Natural killer cell treated with Interleukin-12 subunit alpha and Interleukin-12 subunit beta and Interleukin-15 and Interleukin-18, amount 100 ng/mL, for 72 hours (primary cell): ENCODE measurements at regions not wholly inside any gene's neighbourhood (a gene's known extent, or its start where the extent isn't known, plus 50 kb on each side); places are given as distances from the start of the nearest gene placed in this dataset.

Experiments used
- ATAC-seq, 2 donors: fragments of 150-1000 bp; cut with Tn5 transposase in 1 of 2; sonication (Bioruptor Pico), chemical (Tn5 transposase) in 1 of 2; 2 replicates each; pipeline ENCODE4 v1.10.0; 2021
- DNase-seq: peaks from one replicate; pipeline ENCODE4 v3.0.0; 2022; ENCODE audit warnings: low spot score
- H3K27ac Mint-ChIP-seq, 2 donors: 1 replicate in 1 of 2; 2 replicates in 1 of 2; pipeline ENCODE4 v1.8.0; 2022; ENCODE audit warnings: mixed read lengths in 2 of 2, mild to moderate bottlenecking in 1 of 2, moderate library complexity in 1 of 2
- H3K27me3 Mint-ChIP-seq, 2 donors: 1 replicate in 1 of 2; 2 replicates in 1 of 2; pipeline ENCODE4 v1.8.0; 2022; ENCODE audit warnings: mixed read lengths in 2 of 2
- H3K36me3 Mint-ChIP-seq: one replicate; pipeline ENCODE4 v1.8.0; 2022; ENCODE audit warnings: mixed read lengths
- H3K4me1 Mint-ChIP-seq, 2 donors: 1 replicate in 1 of 2; 2 replicates in 1 of 2; pipeline ENCODE4 v1.8.0; 2022; ENCODE audit warnings: low read depth in 2 of 2, mixed read lengths in 2 of 2, mild to moderate bottlenecking in 1 of 2
- H3K4me3 Mint-ChIP-seq: one replicate; pipeline ENCODE4 v1.8.0; 2022; ENCODE audit warnings: mixed read lengths
- H3K9me3 Mint-ChIP-seq: 2 replicates; pipeline ENCODE4 v1.8.0; 2022; ENCODE audit warnings: mixed read lengths

DNA sequence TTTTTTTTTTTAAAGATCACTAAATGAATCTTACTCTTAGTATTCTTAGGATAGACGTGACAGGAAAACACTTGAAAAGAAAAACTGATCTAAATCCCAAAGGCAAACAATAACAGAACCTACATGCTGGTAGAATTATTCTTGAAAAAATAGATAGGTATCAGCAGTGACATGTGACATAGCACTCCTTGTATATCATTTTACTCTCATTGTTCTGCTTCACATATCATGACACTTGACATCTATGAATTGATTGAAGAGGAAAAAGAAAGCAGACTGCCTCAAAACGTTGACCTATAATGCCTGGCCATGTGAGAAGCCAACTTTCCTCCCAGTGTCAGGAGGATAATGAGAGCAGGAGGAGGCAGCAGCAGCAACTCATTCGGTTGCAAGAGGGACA lies 555.2 kb downstream of the GABRG1 start:
- Mint-ChIP-seq H3K36me3 (no peaks in the 10 kb centered on the region), H3K9me3 (peaks cover 3% of the 10 kb centered on the region), H3K27ac (no peak overlapping the region), H3K4me3 (no peak overlapping the region), H3K27me3 (no peaks in the 10 kb centered on the region), H3K4me1 (no peaks in the 10 kb centered on the region)
- DNase-seq (no peak), ATAC-seq (no peak)

DNA sequence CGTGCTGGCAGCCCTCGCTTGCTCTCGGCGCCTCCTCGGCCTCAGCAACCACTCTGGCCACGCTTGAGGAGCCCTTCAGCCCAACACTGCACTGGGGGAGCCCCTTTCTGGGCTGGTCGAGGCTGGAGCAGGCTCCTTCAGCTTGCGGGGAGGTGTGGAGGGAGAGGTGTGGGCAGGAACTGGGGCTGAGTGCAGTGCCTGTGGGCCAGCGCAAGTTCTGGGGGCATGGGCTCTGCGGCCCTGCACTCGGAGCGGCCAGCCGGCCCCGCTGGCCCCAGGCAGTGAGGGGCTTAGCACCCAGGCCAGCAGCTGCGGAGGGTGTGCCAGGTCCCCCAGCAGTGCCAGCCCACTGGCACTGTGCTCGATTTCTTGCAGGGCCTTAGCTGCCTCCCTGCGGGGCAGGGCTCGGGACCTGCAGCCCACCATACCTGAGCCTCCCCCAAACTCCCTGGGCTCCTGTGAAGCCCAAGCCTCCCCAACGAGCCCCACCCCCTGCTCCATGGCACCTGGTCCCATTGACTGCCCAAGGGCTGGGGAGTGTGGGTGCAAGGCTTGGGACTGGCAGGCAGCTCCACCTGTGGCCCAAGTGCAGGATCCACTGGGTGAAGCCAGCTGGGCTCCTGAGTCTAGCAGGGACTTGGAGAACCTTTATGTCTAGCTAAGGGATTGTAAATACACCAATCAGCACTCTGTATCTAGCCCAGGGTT lies 556.8 kb downstream of the GABRG1 start:
- Mint-ChIP-seq H3K9me3 (peaks cover 3% of the 10 kb centered on the region), H3K27me3 (no peaks in the 10 kb centered on the region), H3K4me3 (no peak overlapping the region), H3K4me1 (no peaks in the 10 kb centered on the region), H3K27ac (no peak overlapping the region), H3K36me3 (no peaks in the 10 kb centered on the region)
- ATAC-seq = no peak
- DNase-seq = no peak

DNA sequence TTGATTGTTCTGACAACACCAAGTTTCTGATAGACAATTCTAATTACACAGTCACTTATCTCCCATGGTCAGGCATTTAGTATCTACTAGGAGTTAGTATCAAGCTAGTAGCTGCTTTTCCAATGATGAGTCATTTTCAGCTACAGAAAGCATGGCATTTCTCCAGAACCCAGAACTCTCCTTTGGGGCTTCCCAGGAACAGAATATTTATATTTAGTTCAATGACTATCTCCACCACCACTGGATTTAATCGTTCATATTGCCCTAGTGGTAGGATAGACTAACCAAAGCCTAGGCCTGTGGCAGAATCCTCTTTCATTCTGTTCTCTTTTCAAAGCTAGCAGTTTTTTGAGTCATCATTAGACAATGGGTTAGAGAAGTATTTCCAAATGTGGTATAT lies 569.4 kb downstream of the GABRG1 start:
- H3K27me3 Mint-ChIP-seq = no peaks in the 10 kb centered on the region
- DNase-seq (no peak), ATAC-seq (no peak)
- no peaks in the 10 kb centered on the region for H3K4me1 Mint-ChIP-seq
- H3K36me3 Mint-ChIP-seq = no peaks in the 10 kb centered on the region
- H3K4me3 Mint-ChIP-seq = no peak overlapping the region
- H3K9me3 Mint-ChIP-seq = peaks cover 12% of the 10 kb centered on the region
- H3K27ac Mint-ChIP-seq = no peak overlapping the region

DNA sequence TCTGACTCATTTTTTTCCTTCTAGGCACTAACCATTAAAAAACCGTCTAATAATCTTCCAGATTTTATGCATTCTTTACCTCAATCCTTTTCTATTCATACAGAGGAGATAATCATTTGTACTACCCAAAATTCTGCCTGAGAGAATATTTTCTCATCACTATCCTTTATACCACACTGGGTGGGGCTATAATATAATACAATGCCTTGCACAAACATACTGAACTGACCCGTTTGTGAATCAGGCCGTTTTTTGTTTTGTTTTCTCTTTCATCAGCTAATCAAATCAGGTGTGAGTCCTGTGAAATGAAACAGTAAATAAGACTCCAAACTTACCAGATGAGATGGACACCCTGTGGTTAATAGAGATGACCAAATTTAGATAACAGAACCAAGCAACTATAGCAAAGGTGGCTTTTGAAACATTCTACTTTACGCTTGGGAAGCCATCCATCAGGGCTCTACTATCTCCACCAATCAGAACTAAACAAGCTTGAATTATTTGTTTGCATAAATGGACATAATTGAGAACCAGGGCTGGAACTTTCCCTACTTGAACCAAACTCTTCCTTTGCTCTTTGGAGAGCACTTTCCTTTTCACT lies 573.0 kb downstream of the GABRG1 start:
- DNase-seq = no peak
- Mint-ChIP-seq H3K4me1 (no peaks in the 10 kb centered on the region), H3K36me3 (no peaks in the 10 kb centered on the region), H3K4me3 (no peak overlapping the region), H3K27ac (no peak overlapping the region), H3K27me3 (no peaks in the 10 kb centered on the region), H3K9me3 (peaks cover 9% of the 10 kb centered on the region)
- no peak for ATAC-seq

DNA sequence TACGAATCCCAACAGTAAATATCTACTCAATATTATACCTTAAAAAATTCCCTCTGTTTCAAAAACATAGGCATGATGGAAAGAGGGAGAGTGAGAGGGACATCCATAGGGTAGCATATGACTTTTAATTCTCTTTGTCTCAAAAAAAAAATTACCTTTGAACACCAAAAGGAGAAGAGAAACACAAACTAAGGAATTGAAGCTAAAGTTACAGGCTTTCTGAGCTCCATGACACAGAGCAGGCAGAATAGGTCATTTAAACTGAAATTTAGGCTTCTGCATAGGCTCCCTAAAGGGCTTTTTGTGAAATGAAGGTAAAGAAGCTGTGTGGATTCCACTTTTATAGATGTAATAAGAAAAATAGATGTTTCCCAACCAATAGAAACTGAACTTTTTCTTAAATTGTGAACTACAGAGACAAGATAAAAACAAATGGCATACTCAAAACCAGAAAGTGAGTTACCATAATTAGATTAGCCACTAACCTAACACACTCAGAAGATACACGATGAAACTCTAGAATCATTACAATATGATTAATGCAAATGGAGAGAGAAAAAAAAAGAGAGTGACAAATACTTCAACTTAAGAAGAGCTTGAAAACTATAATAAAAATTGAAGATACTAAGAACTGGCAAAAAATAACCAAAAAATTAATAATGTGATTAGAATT lies 584.6 kb downstream of the GABRG1 start:
- Mint-ChIP-seq H3K27ac (no peak overlapping the region), H3K36me3 (peaks cover 5% of the 10 kb centered on the region)

DNA sequence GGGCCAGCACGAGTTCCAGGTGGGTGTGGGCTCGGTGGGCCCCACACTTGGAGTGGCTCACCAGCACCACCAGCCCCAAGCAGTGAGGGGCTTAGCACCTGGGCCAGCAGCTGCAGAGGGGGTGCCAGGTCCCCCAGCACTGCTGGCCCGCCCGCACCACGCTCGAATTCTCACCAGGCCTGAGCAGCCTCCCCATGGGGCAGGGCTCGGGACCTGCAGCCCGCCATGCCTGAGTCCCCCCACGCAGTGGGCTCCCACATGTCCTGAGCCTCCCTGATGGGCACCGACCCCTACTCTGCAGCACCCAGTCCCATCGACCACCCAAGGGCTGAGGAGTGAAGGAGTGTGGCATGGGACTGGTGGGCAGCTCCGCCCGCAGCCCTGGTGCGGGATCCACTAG lies 593.4 kb downstream of the GABRG1 start:
- Mint-ChIP-seq H3K9me3 (peaks cover 6% of the 10 kb centered on the region), H3K36me3 (peaks cover 5% of the 10 kb centered on the region), H3K27me3 (no peaks in the 10 kb centered on the region), H3K4me1 (no peaks in the 10 kb centered on the region), H3K4me3 (no peak overlapping the region), H3K27ac (no peak overlapping the region)
- ATAC-seq = no peak
- no peak for DNase-seq

More for the DNA sequence above, 584.6 kb downstream of the GABRG1 start:
- Mint-ChIP-seq H3K9me3 (peaks cover 23% of the 10 kb centered on the region), H3K4me3 (no peak overlapping the region), H3K27me3 (no peaks in the 10 kb centered on the region), H3K4me1 (no peaks in the 10 kb centered on the region)
- ATAC-seq (no peak), DNase-seq (no peak)

DNA sequence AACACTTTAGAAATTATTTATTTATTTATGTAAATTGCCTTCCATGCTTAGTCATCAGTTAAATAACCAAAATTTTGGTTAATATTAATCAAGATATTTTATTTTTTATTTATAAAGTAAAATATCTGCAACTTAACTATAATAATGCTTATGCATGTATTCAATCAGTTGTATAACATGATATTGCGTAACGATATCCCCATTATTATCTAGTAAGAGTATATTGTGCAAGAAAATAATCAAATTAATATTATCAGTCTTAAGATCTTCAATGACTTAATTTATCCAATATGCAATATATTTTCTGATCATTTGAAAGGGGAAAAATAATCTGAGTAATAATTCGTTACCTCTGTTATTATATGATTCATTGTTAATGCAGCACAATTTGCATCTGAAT lies 596.7 kb downstream of the GABRG1 start:
- H3K4me3 Mint-ChIP-seq = no peak overlapping the region

DNA sequence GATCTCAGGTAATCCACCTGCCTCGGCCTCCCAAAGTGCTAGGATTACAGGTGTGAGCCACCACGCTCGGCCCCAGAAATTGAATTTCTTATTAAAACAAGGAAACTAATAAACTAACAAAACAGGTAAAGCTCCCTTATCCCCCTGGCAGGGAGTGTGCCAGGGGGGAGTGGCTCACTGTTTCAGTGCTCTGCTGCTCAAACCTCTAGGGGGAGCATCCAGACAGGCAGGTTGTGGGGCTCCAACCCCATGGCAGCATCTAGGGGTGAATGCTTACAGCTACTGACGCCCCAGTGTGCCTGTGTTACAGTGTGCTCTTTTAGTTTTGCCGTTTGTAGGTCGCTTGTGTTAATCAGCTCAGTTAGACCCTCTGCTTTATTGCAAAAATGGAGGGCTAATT lies 605.0 kb downstream of the GABRG1 start:
- DNase-seq = no peak
- Mint-ChIP-seq H3K4me1 (no peaks in the 10 kb centered on the region), H3K36me3 (peaks cover 7% of the 10 kb centered on the region), H3K27me3 (no peaks in the 10 kb centered on the region), H3K9me3 (peaks cover 8% of the 10 kb centered on the region), H3K27ac (no peak overlapping the region), H3K4me3 (no peak overlapping the region)
- no peak for ATAC-seq

More for the DNA sequence above, 596.7 kb downstream of the GABRG1 start:
- H3K4me1 Mint-ChIP-seq = no peaks in the 10 kb centered on the region
- ATAC-seq (no peak), DNase-seq (no peak)
- peaks cover 5% of the 10 kb centered on the region for H3K36me3 Mint-ChIP-seq
- peaks cover 4% of the 10 kb centered on the region for H3K9me3 Mint-ChIP-seq
- H3K27me3 Mint-ChIP-seq = no peaks in the 10 kb centered on the region
- no peak overlapping the region for H3K27ac Mint-ChIP-seq

DNA sequence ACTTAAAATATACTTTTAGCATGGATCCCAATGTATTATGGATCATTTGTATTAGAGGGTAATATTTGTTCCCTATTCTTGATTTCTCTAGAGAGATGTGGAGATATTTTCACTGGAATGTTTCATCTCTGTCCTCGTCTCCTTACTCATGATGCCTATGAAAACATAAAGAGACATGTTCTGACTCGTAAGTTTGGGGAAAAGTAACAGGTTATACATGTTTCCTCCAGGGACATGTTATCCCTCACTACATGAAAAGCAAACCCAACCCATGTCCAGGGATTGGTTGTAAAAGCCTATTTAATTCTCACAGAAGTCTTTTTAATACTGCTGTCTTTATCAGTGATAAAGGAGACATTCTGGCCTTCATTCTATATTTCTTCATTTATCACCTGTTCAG lies 621.4 kb downstream of the GABRG1 start:
- DNase-seq (no peak), ATAC-seq (no peak)
- no peaks in the 10 kb centered on the region for H3K27me3 Mint-ChIP-seq
- peaks cover 6% of the 10 kb centered on the region for H3K9me3 Mint-ChIP-seq
- H3K27ac Mint-ChIP-seq = no peak overlapping the region
- H3K4me3 Mint-ChIP-seq = no peak overlapping the region
- H3K4me1 Mint-ChIP-seq = no peaks in the 10 kb centered on the region
- no peaks in the 10 kb centered on the region for H3K36me3 Mint-ChIP-seq

DNA sequence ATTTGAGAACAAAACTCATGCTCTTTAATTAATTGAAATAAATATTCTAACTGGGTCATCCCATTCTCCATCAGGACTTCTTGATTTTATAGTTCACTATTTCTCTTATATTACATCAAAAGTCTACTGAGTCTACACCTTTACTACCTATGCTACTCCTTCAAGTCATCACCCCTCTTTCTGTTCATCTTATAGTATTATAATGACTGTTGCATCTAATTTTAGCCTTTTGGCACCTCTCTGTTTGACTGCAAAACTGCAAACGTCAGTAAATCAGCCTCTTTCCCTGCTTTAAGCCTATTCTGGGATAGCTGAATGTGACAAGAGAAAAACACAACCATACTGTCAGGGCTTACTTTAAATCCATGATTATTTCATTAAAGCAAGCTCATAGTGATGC lies 639.1 kb downstream of the GABRG1 start:
- no peaks in the 10 kb centered on the region for H3K27me3 Mint-ChIP-seq
- no peak for DNase-seq
- no peak for ATAC-seq

DNA sequence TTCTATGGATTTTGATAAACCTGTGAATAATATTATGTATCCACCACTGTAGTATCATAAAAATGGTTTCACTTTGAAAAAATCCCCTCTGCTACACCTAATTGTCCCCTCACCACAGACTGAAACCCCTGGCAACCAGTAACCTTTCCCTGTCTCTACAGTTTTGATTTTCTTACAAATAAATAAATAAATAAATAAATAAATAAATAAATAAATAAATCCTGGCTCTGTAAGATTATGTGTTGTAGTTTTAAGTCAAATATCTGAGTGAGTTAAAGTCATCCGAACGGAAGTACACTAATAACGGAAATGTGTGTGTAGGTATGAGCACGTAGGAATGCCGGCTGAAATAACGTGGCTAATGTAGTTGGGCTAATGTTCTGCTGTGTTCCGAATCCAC lies 641.5 kb downstream of the GABRG1 start:
- ATAC-seq = no peak
- no peak overlapping the region for H3K27ac Mint-ChIP-seq
- H3K4me3 Mint-ChIP-seq = no peak overlapping the region
- H3K27me3 Mint-ChIP-seq = no peaks in the 10 kb centered on the region
- peaks cover 14% of the 10 kb centered on the region for H3K9me3 Mint-ChIP-seq
- H3K36me3 Mint-ChIP-seq = peaks cover 4% of the 10 kb centered on the region
- DNase-seq = no peak
- H3K4me1 Mint-ChIP-seq = no peaks in the 10 kb centered on the region

More for the DNA sequence above, 639.1 kb downstream of the GABRG1 start:
- H3K27ac Mint-ChIP-seq = no peak overlapping the region
- H3K4me3 Mint-ChIP-seq = no peak overlapping the region
- H3K36me3 Mint-ChIP-seq = peaks cover 4% of the 10 kb centered on the region
- no peaks in the 10 kb centered on the region for H3K4me1 Mint-ChIP-seq
- peaks cover 14% of the 10 kb centered on the region for H3K9me3 Mint-ChIP-seq

DNA sequence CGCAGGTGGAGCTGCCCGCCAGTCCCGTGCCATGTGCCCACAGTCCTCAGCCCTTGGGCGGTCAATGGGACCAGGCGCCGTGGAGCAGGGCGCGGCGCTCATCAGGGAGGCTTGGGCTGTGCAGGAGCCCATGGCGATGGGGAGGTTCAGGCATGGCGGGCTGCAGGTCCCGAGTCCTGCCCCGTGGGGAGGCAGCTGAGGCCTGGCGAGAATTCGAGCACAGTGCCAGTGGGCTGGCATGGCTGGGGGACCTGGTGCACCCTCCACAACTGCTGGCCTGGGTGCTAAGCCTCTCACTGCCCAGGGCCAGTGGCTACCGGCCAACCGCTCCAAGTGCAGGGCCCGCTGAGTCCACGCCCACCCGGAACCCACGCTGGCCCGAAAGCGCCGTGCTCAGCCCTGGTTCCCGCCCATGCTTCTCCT lies 646.5 kb downstream of the GABRG1 start:
- ATAC-seq = no peak
- peaks cover 12% of the 10 kb centered on the region for H3K36me3 Mint-ChIP-seq
- DNase-seq = no peak
- no peaks in the 10 kb centered on the region for H3K27me3 Mint-ChIP-seq
- no peaks in the 10 kb centered on the region for H3K4me1 Mint-ChIP-seq
- no peak overlapping the region for H3K4me3 Mint-ChIP-seq
- H3K27ac Mint-ChIP-seq = no peak overlapping the region
- H3K9me3 Mint-ChIP-seq = peaks cover 8% of the 10 kb centered on the region

DNA sequence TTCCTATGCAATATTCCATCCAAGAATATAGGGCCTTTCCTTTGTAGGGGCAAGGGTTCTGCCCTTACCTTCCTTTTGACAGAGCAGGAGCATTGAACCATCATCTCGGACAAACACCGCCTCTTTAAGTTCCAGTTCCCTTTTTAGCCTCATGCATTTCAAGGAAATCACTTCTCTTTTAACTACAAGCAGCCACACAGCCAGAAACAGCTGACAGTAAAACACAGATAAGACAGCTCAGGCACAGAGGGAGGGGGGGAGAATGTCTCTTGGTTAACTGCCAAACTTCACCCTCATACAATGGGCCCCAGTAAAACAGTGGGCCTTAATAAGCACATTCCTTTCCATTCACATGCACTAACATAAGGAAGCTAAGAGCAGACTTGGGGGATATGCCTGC lies 648.3 kb downstream of the GABRG1 start:
- Mint-ChIP-seq H3K4me3 (no peak overlapping the region), H3K9me3 (peaks cover 8% of the 10 kb centered on the region), H3K4me1 (no peaks in the 10 kb centered on the region), H3K36me3 (peaks cover 12% of the 10 kb centered on the region), H3K27me3 (no peaks in the 10 kb centered on the region), H3K27ac (no peak overlapping the region)
- ATAC-seq (no peak), DNase-seq (no peak)

DNA sequence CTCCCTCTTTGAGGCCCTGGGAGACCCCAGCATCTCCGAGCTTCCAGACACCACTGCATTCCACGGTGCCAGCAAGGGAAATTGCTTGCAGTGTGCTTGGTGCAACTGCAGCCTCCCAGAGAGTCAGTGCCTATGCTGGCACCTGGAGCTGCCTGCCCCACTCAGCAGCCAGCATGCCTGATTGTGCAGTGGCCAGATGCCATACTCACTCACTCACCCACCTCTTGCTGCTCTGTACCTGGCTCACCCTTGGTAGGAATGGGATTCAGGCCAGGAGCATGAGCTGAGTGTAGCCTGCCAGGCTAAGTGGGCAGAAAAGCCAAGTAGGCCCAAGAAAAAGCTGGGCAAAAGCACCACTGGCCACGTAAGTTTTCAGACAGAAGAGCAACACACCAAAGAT lies 651.4 kb downstream of the GABRG1 start:
- Mint-ChIP-seq H3K4me3 (no peak overlapping the region), H3K9me3 (peaks cover 12% of the 10 kb centered on the region), H3K27ac (no peak overlapping the region), H3K4me1 (no peaks in the 10 kb centered on the region), H3K27me3 (no peaks in the 10 kb centered on the region), H3K36me3 (peaks cover 12% of the 10 kb centered on the region)
- DNase-seq = no peak
- no peak for ATAC-seq
